ENCODE measurements at regions not wholly inside any gene's neighbourhood (a gene's known extent, or its start where the extent isn't known, plus 50 kb on each side); places are given as distances from the start of the nearest gene placed in this dataset.

DNA sequence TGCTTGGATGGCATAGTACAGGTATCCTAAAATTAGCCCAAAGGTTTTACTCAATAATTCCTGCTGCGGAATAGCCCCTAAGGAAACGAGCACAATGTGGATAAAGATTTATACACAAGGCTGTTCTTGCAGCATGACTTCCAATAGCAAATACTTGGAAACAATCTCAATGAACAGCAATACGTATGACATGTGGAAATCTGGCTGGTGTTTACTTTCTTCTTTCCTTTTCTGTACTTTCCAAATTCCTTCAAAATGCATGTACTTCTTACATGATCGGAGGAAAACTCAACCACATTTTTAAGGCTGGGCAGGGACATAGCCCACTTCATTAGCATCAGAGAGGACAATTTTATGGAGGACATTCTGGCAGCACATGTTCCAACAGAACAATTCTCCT is 86.6 kb downstream of the C16orf95 start:
- TF ChIP-seq POLR2AphosphoS5 (IDR thresholded peaks at IDR 0.05; ENCODE audit: low read length) (no peak), TAF1 (IDR thresholded peaks at IDR 0.05; ENCODE audit: borderline replicate concordance, low read depth, low read length) (no peak)
- TF ChIP-seq, protein P1, sequence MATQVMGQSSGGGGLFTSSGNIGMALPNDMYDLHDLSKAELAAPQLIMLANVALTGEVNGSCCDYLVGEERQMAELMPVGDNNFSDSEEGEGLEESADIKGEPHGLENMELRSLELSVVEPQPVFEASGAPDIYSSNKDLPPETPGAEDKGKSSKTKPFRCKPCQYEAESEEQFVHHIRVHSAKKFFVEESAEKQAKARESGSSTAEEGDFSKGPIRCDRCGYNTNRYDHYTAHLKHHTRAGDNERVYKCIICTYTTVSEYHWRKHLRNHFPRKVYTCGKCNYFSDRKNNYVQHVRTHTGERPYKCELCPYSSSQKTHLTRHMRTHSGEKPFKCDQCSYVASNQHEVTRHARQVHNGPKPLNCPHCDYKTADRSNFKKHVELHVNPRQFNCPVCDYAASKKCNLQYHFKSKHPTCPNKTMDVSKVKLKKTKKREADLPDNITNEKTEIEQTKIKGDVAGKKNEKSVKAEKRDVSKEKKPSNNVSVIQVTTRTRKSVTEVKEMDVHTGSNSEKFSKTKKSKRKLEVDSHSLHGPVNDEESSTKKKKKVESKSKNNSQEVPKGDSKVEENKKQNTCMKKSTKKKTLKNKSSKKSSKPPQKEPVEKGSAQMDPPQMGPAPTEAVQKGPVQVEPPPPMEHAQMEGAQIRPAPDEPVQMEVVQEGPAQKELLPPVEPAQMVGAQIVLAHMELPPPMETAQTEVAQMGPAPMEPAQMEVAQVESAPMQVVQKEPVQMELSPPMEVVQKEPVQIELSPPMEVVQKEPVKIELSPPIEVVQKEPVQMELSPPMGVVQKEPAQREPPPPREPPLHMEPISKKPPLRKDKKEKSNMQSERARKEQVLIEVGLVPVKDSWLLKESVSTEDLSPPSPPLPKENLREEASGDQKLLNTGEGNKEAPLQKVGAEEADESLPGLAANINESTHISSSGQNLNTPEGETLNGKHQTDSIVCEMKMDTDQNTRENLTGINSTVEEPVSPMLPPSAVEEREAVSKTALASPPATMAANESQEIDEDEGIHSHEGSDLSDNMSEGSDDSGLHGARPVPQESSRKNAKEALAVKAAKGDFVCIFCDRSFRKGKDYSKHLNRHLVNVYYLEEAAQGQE (IDR thresholded peaks at IDR 0.05; ENCODE audit: low read depth, low read length) = no peak
- TF ChIP-seq, protein P2, sequence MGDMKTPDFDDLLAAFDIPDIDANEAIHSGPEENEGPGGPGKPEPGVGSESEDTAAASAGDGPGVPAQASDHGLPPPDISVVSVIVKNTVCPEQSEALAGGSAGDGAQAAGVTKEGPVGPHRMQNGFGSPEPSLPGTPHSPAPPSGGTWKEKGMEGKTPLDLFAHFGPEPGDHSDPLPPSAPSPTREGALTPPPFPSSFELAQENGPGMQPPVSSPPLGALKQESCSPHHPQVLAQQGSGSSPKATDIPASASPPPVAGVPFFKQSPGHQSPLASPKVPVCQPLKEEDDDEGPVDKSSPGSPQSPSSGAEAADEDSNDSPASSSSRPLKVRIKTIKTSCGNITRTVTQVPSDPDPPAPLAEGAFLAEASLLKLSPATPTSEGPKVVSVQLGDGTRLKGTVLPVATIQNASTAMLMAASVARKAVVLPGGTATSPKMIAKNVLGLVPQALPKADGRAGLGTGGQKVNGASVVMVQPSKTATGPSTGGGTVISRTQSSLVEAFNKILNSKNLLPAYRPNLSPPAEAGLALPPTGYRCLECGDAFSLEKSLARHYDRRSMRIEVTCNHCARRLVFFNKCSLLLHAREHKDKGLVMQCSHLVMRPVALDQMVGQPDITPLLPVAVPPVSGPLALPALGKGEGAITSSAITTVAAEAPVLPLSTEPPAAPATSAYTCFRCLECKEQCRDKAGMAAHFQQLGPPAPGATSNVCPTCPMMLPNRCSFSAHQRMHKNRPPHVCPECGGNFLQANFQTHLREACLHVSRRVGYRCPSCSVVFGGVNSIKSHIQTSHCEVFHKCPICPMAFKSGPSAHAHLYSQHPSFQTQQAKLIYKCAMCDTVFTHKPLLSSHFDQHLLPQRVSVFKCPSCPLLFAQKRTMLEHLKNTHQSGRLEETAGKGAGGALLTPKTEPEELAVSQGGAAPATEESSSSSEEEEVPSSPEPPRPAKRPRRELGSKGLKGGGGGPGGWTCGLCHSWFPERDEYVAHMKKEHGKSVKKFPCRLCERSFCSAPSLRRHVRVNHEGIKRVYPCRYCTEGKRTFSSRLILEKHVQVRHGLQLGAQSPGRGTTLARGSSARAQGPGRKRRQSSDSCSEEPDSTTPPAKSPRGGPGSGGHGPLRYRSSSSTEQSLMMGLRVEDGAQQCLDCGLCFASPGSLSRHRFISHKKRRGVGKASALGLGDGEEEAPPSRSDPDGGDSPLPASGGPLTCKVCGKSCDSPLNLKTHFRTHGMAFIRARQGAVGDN (IDR thresholded peaks at IDR 0.05) = no peak
- TF ChIP-seq, protein P3, sequence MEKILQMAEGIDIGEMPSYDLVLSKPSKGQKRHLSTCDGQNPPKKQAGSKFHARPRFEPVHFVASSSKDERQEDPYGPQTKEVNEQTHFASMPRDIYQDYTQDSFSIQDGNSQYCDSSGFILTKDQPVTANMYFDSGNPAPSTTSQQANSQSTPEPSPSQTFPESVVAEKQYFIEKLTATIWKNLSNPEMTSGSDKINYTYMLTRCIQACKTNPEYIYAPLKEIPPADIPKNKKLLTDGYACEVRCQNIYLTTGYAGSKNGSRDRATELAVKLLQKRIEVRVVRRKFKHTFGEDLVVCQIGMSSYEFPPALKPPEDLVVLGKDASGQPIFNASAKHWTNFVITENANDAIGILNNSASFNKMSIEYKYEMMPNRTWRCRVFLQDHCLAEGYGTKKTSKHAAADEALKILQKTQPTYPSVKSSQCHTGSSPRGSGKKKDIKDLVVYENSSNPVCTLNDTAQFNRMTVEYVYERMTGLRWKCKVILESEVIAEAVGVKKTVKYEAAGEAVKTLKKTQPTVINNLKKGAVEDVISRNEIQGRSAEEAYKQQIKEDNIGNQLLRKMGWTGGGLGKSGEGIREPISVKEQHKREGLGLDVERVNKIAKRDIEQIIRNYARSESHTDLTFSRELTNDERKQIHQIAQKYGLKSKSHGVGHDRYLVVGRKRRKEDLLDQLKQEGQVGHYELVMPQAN (conservative IDR thresholded peaks at IDR 0.05) = no peak
- TF ChIP-seq, protein P4, sequence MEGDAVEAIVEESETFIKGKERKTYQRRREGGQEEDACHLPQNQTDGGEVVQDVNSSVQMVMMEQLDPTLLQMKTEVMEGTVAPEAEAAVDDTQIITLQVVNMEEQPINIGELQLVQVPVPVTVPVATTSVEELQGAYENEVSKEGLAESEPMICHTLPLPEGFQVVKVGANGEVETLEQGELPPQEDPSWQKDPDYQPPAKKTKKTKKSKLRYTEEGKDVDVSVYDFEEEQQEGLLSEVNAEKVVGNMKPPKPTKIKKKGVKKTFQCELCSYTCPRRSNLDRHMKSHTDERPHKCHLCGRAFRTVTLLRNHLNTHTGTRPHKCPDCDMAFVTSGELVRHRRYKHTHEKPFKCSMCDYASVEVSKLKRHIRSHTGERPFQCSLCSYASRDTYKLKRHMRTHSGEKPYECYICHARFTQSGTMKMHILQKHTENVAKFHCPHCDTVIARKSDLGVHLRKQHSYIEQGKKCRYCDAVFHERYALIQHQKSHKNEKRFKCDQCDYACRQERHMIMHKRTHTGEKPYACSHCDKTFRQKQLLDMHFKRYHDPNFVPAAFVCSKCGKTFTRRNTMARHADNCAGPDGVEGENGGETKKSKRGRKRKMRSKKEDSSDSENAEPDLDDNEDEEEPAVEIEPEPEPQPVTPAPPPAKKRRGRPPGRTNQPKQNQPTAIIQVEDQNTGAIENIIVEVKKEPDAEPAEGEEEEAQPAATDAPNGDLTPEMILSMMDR (IDR thresholded peaks at IDR 0.05 in 2 of 3, conservative IDR thresholded peaks at IDR 0.05 in 1 of 3; ENCODE audit: control insufficient read depth in 2 of 3, extremely low read depth in 1 of 3, insufficient read depth in 1 of 3, low read depth in 3 of 3, low read length in 3 of 3) = no peak
